Muscle of leg (tissue), 3 donors: ENCODE measurements at regions not wholly inside any gene's neighbourhood (a gene's known extent, or its start where the extent isn't known, plus 50 kb on each side); places are given as distances from the start of the nearest gene placed in this dataset.
"Not testable (repeated sequence)": the region's sequence is repeated elsewhere in the genome, so short reads cannot be mapped to it uniquely, and the experiment has no call there.

Experiments used
- DNase-seq: peaks from one replicate; pipeline ENCODE4 v3.0.0; 2013
- H3K27ac ChIP-seq: one replicate; pipeline ENCODE4 v1.5.1; 2013; ENCODE audit warnings: mild to moderate bottlenecking, low read length, control low read depth
- H3K27me3 ChIP-seq: one replicate; pipeline ENCODE4 v1.6.1; 2013; ENCODE audit warnings: low read length; ENCODE audit not compliant: control insufficient read depth, insufficient read depth
- H3K36me3 ChIP-seq: one replicate; pipeline ENCODE4 v1.6.1; 2013; ENCODE audit warnings: low read length; ENCODE audit not compliant: control insufficient read depth, insufficient read depth
- H3K4me1 ChIP-seq: one replicate; pipeline ENCODE4 v1.6.1; 2013; ENCODE audit warnings: low read length; ENCODE audit not compliant: control insufficient read depth, insufficient read depth
- H3K4me3 ChIP-seq: one replicate; pipeline ENCODE4 v1.5.1; 2013; ENCODE audit warnings: low read length, control low read depth
- H3K9me3 ChIP-seq: replicated peaks from 2 replicates; pipeline ENCODE4 v1.6.1; 2013; ENCODE audit warnings: low read depth, low read length; ENCODE audit not compliant: control insufficient read depth
- WGBS: methylation state at CpG from one replicate; pipeline ENCODE4 v1.1.5; 2013; ENCODE audit warnings: missing lambda C conversion rate; ENCODE audit not compliant: insufficient coverage; 5-methylcytosine and 5-hydroxymethylcytosine counted together

DNA sequence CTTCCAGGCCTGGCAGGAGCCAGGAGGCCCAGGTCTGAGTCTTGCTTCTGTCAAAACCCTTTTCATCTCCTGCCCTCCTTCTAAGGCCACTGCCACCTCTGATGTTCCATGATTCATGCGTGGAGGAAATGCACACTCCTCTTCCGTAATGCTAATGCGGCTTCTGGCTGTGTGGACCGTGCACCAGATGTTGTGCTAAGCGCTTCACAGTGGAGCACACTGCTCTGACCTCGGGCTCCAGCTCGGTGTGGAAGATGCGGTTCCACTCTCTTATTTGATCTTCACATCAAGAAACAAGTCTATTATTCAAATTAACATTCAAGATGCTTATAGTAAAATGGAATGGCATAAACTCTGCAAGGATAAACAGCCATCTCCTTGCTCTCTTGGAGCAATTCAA is 629.2 kb downstream of the UQCRFS1 start:
- DNase-seq = no peak
- Histone ChIP-seq H3K36me3 (no peaks in the 10 kb centered on the region), H3K27ac (no peak overlapping the region), H3K4me3 (no peak overlapping the region), H3K4me1 (no peaks in the 10 kb centered on the region), H3K9me3 (no peaks in the 10 kb centered on the region), H3K27me3 (no peaks in the 10 kb centered on the region)
- 59% methylated on average over 5 of the region's 8 CpGs for WGBS

GRCh38 chr19:28583242-28583641 is 629.7 kb downstream of the UQCRFS1 start:
- no peak overlapping the region for H3K27ac ChIP-seq
- no peak overlapping the region for H3K4me3 ChIP-seq
- H3K36me3 ChIP-seq = no peaks in the 10 kb centered on the region
- H3K27me3 ChIP-seq = no peaks in the 10 kb centered on the region
- no peaks in the 10 kb centered on the region for H3K4me1 ChIP-seq
- WGBS = 39% methylated on average over 2 of the region's 3 CpGs
- DNase-seq = no peak
- H3K9me3 ChIP-seq = no peaks in the 10 kb centered on the region

- Histone ChIP-seq H3K9me3 (no peaks in the 10 kb centered on the region), H3K4me1 (peaks cover 3% of the 10 kb centered on the region), H3K4me3 (no peak overlapping the region), H3K36me3 (no peaks in the 10 kb centered on the region), H3K27ac (no peak overlapping the region), H3K27me3 (no peaks in the 10 kb centered on the region)
- 57% methylated on average over 1 of the region's 2 CpGs for WGBS
- no peak for DNase-seq
Measured at GRCh38 chr19:28582796-28583195, 630.2 kb downstream of the UQCRFS1 start.

DNA sequence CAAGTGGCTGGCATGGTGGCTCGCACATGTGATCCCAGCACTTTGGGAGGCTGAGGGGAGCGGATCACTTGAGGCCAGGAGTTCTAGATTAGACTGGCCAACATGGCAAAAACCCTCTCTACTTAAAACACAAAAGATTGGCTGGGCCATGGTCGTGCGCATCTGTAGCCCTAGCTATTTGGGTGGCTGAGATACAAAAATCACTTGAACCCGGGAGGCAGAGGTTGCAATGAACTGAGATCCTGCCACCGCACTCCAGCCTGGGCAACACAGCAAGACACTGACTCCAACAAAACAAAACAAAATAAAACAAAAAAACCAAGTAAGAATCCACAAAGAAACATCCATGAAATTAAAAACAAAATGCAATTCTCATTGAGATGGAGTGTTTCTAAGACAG is 630.6 kb downstream of the UQCRFS1 start:
- Histone ChIP-seq H3K4me1 (peaks cover 7% of the 10 kb centered on the region), H3K36me3 (no peaks in the 10 kb centered on the region), H3K4me3 (no peak overlapping the region), H3K9me3 (no peaks in the 10 kb centered on the region), H3K27ac (no peak overlapping the region), H3K27me3 (no peaks in the 10 kb centered on the region)
- DNase-seq = no peak
- WGBS = 85% methylated on average over 2 of the region's 6 CpGs

GRCh38 chr19:28581468-28581770 is 631.5 kb downstream of the UQCRFS1 start:
- Histone ChIP-seq H3K4me1 (peaks cover 9% of the 10 kb centered on the region), H3K4me3 (no peak overlapping the region), H3K27me3 (no peaks in the 10 kb centered on the region), H3K27ac (no peak overlapping the region), H3K9me3 (no peaks in the 10 kb centered on the region), H3K36me3 (no peaks in the 10 kb centered on the region)
- DNase-seq = no peak
- 75% methylated on average over 1 of the region's 4 CpGs for WGBS

- DNase-seq = no peak
- Histone ChIP-seq H3K27me3 (no peaks in the 10 kb centered on the region), H3K36me3 (no peaks in the 10 kb centered on the region), H3K27ac (no peak overlapping the region), H3K4me1 (peaks cover 9% of the 10 kb centered on the region), H3K4me3 (no peak overlapping the region), H3K9me3 (no peaks in the 10 kb centered on the region)
- WGBS = 86% methylated on average over 6 of the region's 6 CpGs
Measured at GRCh38 chr19:28578786-28579505, 634.0 kb downstream of the UQCRFS1 start.

GRCh38 chr19:28578208-28578607 is 634.7 kb downstream of the UQCRFS1 start:
- WGBS = 97% methylated on average over 2 of the region's 8 CpGs
- H3K4me1 ChIP-seq = peaks cover 9% of the 10 kb centered on the region
- H3K4me3 ChIP-seq = no peak overlapping the region
- H3K9me3 ChIP-seq = no peaks in the 10 kb centered on the region
- no peaks in the 10 kb centered on the region for H3K36me3 ChIP-seq
- no peak for DNase-seq
- no peaks in the 10 kb centered on the region for H3K27me3 ChIP-seq
- no peak overlapping the region for H3K27ac ChIP-seq

DNA sequence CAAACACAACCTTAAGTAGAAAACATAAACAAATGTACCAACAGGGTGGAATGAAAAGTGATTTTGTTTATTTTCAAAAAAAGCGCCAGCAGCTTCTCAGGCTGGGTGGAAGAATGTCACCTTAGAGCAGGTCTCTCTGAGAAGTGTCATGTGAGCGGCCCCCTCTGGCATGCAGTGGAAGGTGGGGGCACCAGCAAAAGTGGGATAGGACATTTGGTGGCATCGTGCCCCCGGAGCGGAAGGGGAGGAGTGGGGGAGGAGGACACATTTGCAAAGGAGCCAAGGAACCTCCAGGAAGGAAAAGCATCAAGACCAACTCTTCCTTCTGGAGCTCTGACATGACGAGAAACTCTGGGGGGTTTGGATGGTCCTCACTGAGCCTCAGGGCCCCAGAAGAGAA is 635.3 kb downstream of the UQCRFS1 start:
- no peaks in the 10 kb centered on the region for H3K27me3 ChIP-seq
- peaks cover 9% of the 10 kb centered on the region for H3K4me1 ChIP-seq
- no peaks in the 10 kb centered on the region for H3K9me3 ChIP-seq
- H3K36me3 ChIP-seq = no peaks in the 10 kb centered on the region
- no peak for DNase-seq
- H3K4me3 ChIP-seq = no peak overlapping the region
- H3K27ac ChIP-seq = no peak overlapping the region
- 84% methylated on average over 6 of the region's 6 CpGs for WGBS

GRCh38 chr19:28577233-28577632 is 635.7 kb downstream of the UQCRFS1 start:
- Histone ChIP-seq H3K4me3 (no peak overlapping the region), H3K4me1 (peaks cover 9% of the 10 kb centered on the region), H3K27ac (no peak overlapping the region), H3K27me3 (no peaks in the 10 kb centered on the region), H3K9me3 (no peaks in the 10 kb centered on the region), H3K36me3 (no peaks in the 10 kb centered on the region)
- peak; percentile 30 for DNase-seq
- WGBS = 38% methylated on average over 2 of the region's 2 CpGs

DNA sequence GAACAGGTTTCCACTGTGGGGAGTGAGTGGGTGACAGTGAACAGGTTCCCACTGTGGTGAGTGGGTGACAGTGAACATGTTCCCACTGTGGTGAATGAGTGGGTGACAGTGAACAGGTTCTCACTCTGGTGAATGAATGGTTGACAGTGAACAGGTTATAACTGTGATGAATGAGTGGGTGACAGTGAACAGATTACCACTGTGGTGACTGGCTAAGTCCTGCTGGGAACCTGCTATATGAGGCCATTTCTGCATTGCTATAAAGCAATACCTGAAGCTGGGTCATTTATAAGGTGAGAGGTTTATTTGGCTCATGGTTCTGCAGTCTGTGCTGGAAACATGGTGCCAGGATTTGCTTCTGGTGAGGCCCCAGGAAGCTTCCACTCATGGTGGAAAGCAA is 637.1 kb downstream of the UQCRFS1 start:
- Histone ChIP-seq H3K27me3 (no peaks in the 10 kb centered on the region), H3K36me3 (no peaks in the 10 kb centered on the region), H3K4me3 (no peak overlapping the region), H3K9me3 (no peaks in the 10 kb centered on the region), H3K4me1 (peaks cover 9% of the 10 kb centered on the region), H3K27ac (no peak overlapping the region)
- no peak for DNase-seq

DNA sequence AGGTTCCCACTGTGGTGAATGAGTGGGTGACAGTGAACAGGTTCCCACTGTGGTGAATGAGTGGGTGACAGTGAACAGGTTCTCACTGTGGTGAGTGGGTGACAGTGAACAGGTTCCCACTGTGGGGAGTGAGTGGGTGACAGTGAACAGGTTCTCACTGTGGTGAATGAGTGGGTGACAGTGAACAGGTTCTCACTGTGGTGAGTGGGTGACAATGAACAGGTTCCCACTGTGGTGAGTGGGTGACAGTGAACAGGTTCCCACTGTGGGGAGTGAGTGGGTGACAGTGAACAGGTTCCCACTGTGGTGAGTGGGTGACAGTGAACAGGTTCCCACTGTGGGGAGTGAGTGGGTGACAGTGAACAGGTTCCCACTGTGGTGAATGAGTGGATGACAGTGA is 637.6 kb downstream of the UQCRFS1 start:
- H3K9me3 ChIP-seq, H3K27ac ChIP-seq, DNase-seq, H3K27me3 ChIP-seq, H3K4me3 ChIP-seq, H3K36me3 ChIP-seq, H3K4me1 ChIP-seq: not testable (repeated sequence)
